ENCODE measurements at regions not wholly inside any gene's neighbourhood (a gene's known extent, or its start where the extent isn't known, plus 50 kb on each side); places are given as distances from the start of the nearest gene placed in this dataset.

DNA sequence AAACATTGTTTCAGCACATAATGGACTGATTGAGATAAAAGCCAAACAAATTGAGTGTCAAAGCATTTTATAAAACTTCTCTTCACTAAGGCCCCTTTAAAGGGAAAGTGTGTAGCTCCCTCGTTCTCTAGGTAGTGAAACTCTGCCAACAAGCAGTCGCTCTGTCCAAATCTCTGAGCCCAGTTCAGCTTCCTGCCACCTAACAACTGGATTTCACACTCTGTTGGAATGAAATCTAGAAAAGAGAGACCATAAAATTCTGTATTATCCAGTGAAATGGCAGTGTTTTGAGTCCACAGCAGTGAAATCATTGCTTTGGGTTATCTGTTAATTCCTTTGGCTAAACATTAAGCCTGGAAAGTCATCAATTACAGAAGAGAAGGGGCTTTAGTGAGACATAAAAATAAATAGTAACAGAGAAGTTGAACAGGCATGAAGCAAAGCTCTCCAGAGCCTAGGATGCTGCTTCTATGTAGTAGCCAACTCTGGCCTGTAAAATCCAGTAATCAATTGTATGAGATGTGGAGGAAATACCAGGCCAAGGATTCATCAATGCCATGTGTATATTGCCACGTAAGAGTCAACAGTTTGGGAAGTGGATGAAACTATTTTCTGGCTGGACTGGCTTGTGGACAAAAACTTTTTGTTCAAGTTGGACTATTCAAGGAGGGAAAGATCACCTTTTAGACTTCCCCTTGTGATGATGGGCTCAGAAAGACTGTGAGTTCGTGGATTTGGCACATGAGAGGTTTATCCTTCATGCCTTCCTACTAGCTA is 122.5 kb downstream of the WIF1 start:
- Histone ChIP-seq H3K9me3 (no peaks in the 10 kb centered on the region), H3K4me1 (ENCODE audit: low read depth) (peaks cover 5% of the 10 kb centered on the region), H3K36me3 (ENCODE audit: low read depth) (no peaks in the 10 kb centered on the region), H3K4me3 (no peak overlapping the region)
- no peak for DNase-seq
- intact Hi-C loops (cut with DNase I, micrococcal nuclease), result no loop called here
- TF ChIP-seq, protein P1, sequence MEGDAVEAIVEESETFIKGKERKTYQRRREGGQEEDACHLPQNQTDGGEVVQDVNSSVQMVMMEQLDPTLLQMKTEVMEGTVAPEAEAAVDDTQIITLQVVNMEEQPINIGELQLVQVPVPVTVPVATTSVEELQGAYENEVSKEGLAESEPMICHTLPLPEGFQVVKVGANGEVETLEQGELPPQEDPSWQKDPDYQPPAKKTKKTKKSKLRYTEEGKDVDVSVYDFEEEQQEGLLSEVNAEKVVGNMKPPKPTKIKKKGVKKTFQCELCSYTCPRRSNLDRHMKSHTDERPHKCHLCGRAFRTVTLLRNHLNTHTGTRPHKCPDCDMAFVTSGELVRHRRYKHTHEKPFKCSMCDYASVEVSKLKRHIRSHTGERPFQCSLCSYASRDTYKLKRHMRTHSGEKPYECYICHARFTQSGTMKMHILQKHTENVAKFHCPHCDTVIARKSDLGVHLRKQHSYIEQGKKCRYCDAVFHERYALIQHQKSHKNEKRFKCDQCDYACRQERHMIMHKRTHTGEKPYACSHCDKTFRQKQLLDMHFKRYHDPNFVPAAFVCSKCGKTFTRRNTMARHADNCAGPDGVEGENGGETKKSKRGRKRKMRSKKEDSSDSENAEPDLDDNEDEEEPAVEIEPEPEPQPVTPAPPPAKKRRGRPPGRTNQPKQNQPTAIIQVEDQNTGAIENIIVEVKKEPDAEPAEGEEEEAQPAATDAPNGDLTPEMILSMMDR (IDR thresholded peaks at IDR 0.05), result no peak
- no peak for ATAC-seq

DNA sequence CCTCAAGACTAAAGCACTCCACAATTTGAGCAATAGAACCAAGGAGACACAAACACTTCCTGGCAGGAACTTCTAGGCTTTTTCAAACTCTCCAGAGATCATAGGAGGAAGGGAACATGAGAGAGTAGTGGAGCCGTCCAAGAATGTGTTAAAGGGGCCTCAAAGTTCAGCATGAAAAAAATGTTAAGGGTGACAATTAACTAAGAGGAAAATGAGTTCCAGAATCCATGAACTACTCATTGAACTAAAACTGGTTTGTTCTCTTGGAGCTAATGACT is 122.0 kb downstream of the WIF1 start:
- TF ChIP-seq, protein P1 (IDR thresholded peaks at IDR 0.05), result no peak
- DNase-seq (no peak), ATAC-seq (no peak)
- no peak overlapping the region for H3K4me3 ChIP-seq
- H3K9me3 ChIP-seq, result no peaks in the 10 kb centered on the region
- H3K36me3 ChIP-seq (ENCODE audit: low read depth), result no peaks in the 10 kb centered on the region
- intact Hi-C loops (cut with DNase I, micrococcal nuclease), result no loop called here
- H3K4me1 ChIP-seq (ENCODE audit: low read depth), result peaks cover 5% of the 10 kb centered on the region

Measured in mucosa of descending colon (tissue), 3 donors.